ENCODE measurements at regions not wholly inside any gene's neighbourhood (a gene's known extent, or its start where the extent isn't known, plus 50 kb on each side); places are given as distances from the start of the nearest gene placed in this dataset.

- no peak overlapping the region for H2AFZ ChIP-seq (ENCODE audit: insufficient read depth, low read depth, low read length, poor library complexity, severe bottlenecking)
- no peak overlapping the region for H3K4me2 ChIP-seq (replicated peaks; ENCODE audit: low read depth, low read length, poor library complexity, severe bottlenecking)
- H3K4me1 Mint-ChIP-seq: no peaks in the 10 kb centered on the region
- H3K9me3 ChIP-seq (ENCODE audit: control extremely low read depth in 1 of 3, control insufficient read depth in 2 of 3, insufficient read depth in 1 of 3, low read length in 2 of 3): no peaks in the 10 kb centered on the region
- TF ChIP-seq CTCF (IDR thresholded peaks at IDR 0.05) (no peak), EZH2 (IDR thresholded peaks at IDR 0.05; ENCODE audit: borderline replicate concordance, insufficient read depth, low read depth, low read length, poor library complexity, severe bottlenecking) (no peak)
- no peaks in the 10 kb centered on the region for H3K4me1 ChIP-seq (ENCODE audit: control insufficient read depth in 2 of 2, insufficient read depth in 2 of 2, low read length in 2 of 2)
- H3K4me3 ChIP-seq (ENCODE audit: control extremely low read depth in 1 of 5, extremely low read depth in 1 of 5, insufficient read depth in 1 of 5, low read depth in 2 of 5, low read length in 4 of 5): no peak overlapping the region
- no peak overlapping the region for H3K4me3 Mint-ChIP-seq
- POLR2A ChIA-PET: no interaction called here
- no peaks in the 10 kb centered on the region for H3K27me3 ChIP-seq (replicated peaks in 1 of 4; ENCODE audit: control extremely low read depth in 1 of 4, control insufficient read depth in 3 of 4, insufficient read depth in 4 of 4, low read length in 3 of 4)
- ATAC-seq (ENCODE audit: low read depth): no peak
- no peak overlapping the region for H3K9ac ChIP-seq (ENCODE audit: low read length)
- no peaks in the 10 kb centered on the region for H3K36me3 ChIP-seq (replicated peaks in 1 of 2; ENCODE audit: control extremely low read depth in 1 of 2, control insufficient read depth in 1 of 2, extremely low read depth in 1 of 2, insufficient read depth in 2 of 2, low read length in 1 of 2)
- H3K27ac ChIP-seq (ENCODE audit: low read length in 2 of 2): no peak overlapping the region
- WGBS (ENCODE audit: insufficient coverage): 86% methylated on average over 1 of the region's 2 CpGs
- CTCF ChIA-PET: no interaction called here
- no peaks in the 10 kb centered on the region for H4K20me1 ChIP-seq (ENCODE audit: control insufficient read depth, insufficient read depth, low read length, poor library complexity, severe bottlenecking)
- no peaks in the 10 kb centered on the region for H3K27me3 Mint-ChIP-seq
- no peak for DNase-seq
- intact Hi-C loops (cut with micrococcal nuclease): no loop called here
- H3K27ac Mint-ChIP-seq: no peak overlapping the region
- no peaks in the 10 kb centered on the region for H3K9me3 Mint-ChIP-seq (ENCODE audit: insufficient read depth)
- no peaks in the 10 kb centered on the region for H3K79me2 ChIP-seq (ENCODE audit: control insufficient read depth, insufficient read depth, low read length)
These were observed 343.4 kb downstream of the LRRIQ3 start for GRCh38 chr1:73854527-73854926.

- H3K4me2 ChIP-seq (replicated peaks; ENCODE audit: low read depth, low read length, poor library complexity, severe bottlenecking): no peak overlapping the region
- CTCF ChIA-PET: no interaction called here
These were observed 355.5 kb downstream of the LRRIQ3 start for GRCh38 chr1:73842436-73842835.

More at GRCh38 chr1:73842436-73842835, 355.5 kb downstream of the LRRIQ3 start:
- POLR2A ChIA-PET: no interaction called here
- Histone ChIP-seq H4K20me1 (ENCODE audit: control insufficient read depth, insufficient read depth, low read length, poor library complexity, severe bottlenecking) (no peaks in the 10 kb centered on the region), H3K9me3 (ENCODE audit: control extremely low read depth in 1 of 3, control insufficient read depth in 2 of 3, insufficient read depth in 1 of 3, low read length in 2 of 3) (no peaks in the 10 kb centered on the region), H3K27me3 (replicated peaks in 1 of 4; ENCODE audit: control extremely low read depth in 1 of 4, control insufficient read depth in 3 of 4, insufficient read depth in 4 of 4, low read length in 3 of 4) (no peaks in the 10 kb centered on the region), H3K36me3 (replicated peaks in 1 of 2; ENCODE audit: control extremely low read depth in 1 of 2, control insufficient read depth in 1 of 2, extremely low read depth in 1 of 2, insufficient read depth in 2 of 2, low read length in 1 of 2) (no peaks in the 10 kb centered on the region), H2AFZ (ENCODE audit: insufficient read depth, low read depth, low read length, poor library complexity, severe bottlenecking) (no peak overlapping the region), H3K27ac (ENCODE audit: low read length in 2 of 2) (no peak overlapping the region), H3K9ac (ENCODE audit: low read length) (no peak overlapping the region), H3K4me1 (ENCODE audit: control insufficient read depth in 2 of 2, insufficient read depth in 2 of 2, low read length in 2 of 2) (no peaks in the 10 kb centered on the region), H3K4me3 (ENCODE audit: control extremely low read depth in 1 of 5, extremely low read depth in 1 of 5, insufficient read depth in 1 of 5, low read depth in 2 of 5, low read length in 4 of 5) (no peak overlapping the region), H3K79me2 (ENCODE audit: control insufficient read depth, insufficient read depth, low read length) (no peaks in the 10 kb centered on the region)
- DNase-seq: no peak
- Mint-ChIP-seq H3K4me1 (no peaks in the 10 kb centered on the region), H3K27ac (no peak overlapping the region), H3K9me3 (ENCODE audit: insufficient read depth) (no peaks in the 10 kb centered on the region), H3K4me3 (no peak overlapping the region), H3K27me3 (no peaks in the 10 kb centered on the region)
- TF ChIP-seq EZH2 (IDR thresholded peaks at IDR 0.05; ENCODE audit: borderline replicate concordance, insufficient read depth, low read depth, low read length, poor library complexity, severe bottlenecking) (no peak), CTCF (IDR thresholded peaks at IDR 0.05) (no peak)
- intact Hi-C loops (cut with micrococcal nuclease): no loop called here
- no peak for ATAC-seq (ENCODE audit: low read depth)

All from B cell (primary cell).